Uterus (tissue), 3 donors: ENCODE measurements at regions not wholly inside any gene's neighbourhood (a gene's known extent, or its start where the extent isn't known, plus 50 kb on each side); places are given as distances from the start of the nearest gene placed in this dataset.
"Not testable (repeated sequence)": the region's sequence is repeated elsewhere in the genome, so short reads cannot be mapped to it uniquely, and the experiment has no call there.

Experiments
- DNase-seq, 2 donors: peaks; one replicate each; pipeline ENCODE4 v3.0.0-alpha.2; 2019 to 2020
- H3K27ac ChIP-seq, 2 donors: fragments of 200-600 bp; sonication (generic); 1 replicate in 1 of 2; 2 replicates in 1 of 2; pipeline ENCODE4 v1.5.1; 2016 to 2018
- H3K27me3 ChIP-seq, 2 donors: fragments of 200-600 bp; sonication (generic); one replicate each; pipeline ENCODE4 v1.5.1; 2018 to 2019; ENCODE audit warnings: control low read depth in 1 of 2
- H3K36me3 ChIP-seq, 2 donors: fragments of 200-600 bp; sonication (generic); one replicate each; pipeline ENCODE4 v1.5.1; 2019; ENCODE audit warnings: control low read depth in 1 of 2
- H3K4me1 ChIP-seq, 2 donors: fragments of 200-600 bp; sonication (generic); one replicate each; pipeline ENCODE4 v1.5.1; 2018 to 2019; ENCODE audit warnings: control low read depth in 1 of 2
- H3K4me3 ChIP-seq, 2 donors: fragments of 200-600 bp; sonication (generic); 1 replicate in 1 of 2; 2 replicates in 1 of 2; pipeline ENCODE4 v1.5.1; 2018 to 2019; ENCODE audit warnings: mild to moderate bottlenecking in 1 of 2
- H3K9me3 ChIP-seq, 2 donors: fragments of 200-600 bp; sonication (generic); one replicate each; pipeline ENCODE4 v1.5.1; 2019; ENCODE audit warnings: control low read depth in 1 of 2
- intact Hi-C: fragments of 100-400 bp; cut with DNase I; formaldehyde crosslinking; loops from one replicate; pipeline ENCODE4 v1.15.1; 2023; ENCODE audit warnings: low total_unique reads
- donor health status: DM: yes; HTN: yes; CAD: no.

DNA sequence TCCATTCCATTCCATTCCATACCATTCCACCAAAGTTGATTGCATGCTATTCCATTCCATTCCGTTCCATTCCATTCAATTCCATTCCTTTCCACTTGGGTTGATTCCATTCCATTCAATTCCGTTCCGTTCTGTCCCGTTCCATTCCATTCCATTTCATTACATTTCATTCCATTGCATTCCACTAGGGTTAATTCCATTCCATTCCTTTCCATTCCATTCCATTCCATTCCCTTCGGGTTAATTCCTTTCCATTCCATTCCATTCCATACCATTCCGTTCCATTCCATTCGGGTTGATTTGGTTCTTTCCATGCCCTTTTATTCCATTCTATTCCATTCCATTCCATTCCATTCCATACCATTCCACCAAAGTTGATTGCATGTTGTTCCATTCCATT is 131.9 kb downstream of the CWH43 start:
- H3K4me1 ChIP-seq, DNase-seq, H3K36me3 ChIP-seq, H3K27ac ChIP-seq, H3K9me3 ChIP-seq, H3K27me3 ChIP-seq, H3K4me3 ChIP-seq, intact Hi-C loops: not testable (repeated sequence)

GRCh38 chr4:49118379-49119212 is 132.5 kb downstream of the CWH43 start:
- DNase-seq, intact Hi-C loops, H3K27ac ChIP-seq, H3K4me3 ChIP-seq, H3K27me3 ChIP-seq, H3K36me3 ChIP-seq, H3K9me3 ChIP-seq, H3K4me1 ChIP-seq: not testable (repeated sequence)

DNA sequence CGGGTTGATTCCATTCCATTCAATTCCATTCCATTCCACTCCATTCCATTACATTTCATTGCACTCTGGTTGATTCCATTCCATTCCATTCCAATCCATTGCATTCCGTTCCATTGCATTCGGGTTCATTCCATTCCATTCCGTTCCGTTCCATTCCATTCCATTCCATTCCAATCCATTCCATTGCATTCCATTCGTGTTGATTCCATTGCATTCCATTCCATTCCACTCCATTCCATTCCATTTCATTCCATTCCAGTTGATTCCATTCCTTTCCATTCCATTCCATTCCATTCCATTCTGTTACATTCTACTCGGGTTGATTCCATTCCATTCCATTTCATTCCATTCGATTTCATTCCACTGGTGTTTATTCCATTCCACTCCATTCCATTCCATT is 133.3 kb downstream of the CWH43 start:
- H3K9me3 ChIP-seq, H3K4me1 ChIP-seq, DNase-seq, H3K36me3 ChIP-seq, H3K4me3 ChIP-seq, intact Hi-C loops, H3K27ac ChIP-seq, H3K27me3 ChIP-seq: not testable (repeated sequence)

DNA sequence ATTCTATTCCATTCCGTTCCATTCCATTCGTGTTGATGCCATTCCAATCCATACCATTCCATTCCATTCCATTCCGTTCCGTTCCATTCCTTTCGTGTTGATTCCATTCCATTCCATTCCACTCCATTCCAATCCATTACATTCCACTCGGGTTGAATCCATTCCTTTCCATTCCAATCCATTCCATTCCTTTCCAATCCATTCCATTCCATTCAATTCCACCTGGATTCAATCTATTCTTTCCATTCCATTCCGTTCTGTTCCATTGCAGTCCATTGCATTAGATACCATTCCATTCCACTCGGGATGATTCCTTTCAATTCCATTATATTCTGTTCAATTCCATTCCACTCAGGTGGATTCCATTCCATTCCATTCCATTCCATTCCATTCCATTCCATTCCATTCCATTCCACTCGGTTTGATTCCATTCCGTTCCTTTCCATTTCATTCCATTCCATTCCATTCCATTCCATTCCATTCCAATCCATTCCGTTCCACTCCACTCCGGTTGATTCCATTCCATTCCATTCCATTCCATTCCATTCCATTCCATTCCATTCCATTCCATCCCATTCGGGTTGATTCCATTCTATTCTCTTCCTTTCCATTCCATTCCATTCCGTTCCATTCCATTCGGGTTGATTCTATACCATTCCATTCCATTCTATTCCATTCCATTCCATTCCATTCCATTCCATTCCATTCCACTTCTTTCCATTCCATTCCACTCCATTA is 134.1 kb downstream of the CWH43 start:
- H3K4me1 ChIP-seq, H3K4me3 ChIP-seq, H3K27me3 ChIP-seq, DNase-seq, H3K27ac ChIP-seq, H3K9me3 ChIP-seq, H3K36me3 ChIP-seq, intact Hi-C loops: not testable (repeated sequence)

DNA sequence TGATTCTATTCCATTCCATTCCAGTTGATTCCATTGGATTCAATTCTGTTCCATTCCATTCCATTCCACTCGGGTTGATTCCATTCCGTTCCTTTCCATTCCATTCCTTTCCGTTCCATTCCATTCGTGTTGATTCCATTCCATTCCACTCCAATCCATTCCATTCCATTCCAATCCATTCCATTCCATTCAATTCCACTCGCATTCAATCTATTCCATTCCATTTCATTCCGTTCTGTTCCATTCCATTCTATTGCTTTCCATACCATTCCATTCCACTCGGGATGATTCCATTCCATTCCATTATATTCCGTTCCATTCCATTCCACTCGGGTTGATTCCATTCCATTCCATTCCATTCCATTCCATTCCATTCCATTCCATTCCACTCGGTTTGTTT is 134.7 kb downstream of the CWH43 start:
- intact Hi-C loops, H3K27me3 ChIP-seq, H3K27ac ChIP-seq, DNase-seq, H3K4me3 ChIP-seq, H3K9me3 ChIP-seq, H3K4me1 ChIP-seq, H3K36me3 ChIP-seq: not testable (repeated sequence)

DNA sequence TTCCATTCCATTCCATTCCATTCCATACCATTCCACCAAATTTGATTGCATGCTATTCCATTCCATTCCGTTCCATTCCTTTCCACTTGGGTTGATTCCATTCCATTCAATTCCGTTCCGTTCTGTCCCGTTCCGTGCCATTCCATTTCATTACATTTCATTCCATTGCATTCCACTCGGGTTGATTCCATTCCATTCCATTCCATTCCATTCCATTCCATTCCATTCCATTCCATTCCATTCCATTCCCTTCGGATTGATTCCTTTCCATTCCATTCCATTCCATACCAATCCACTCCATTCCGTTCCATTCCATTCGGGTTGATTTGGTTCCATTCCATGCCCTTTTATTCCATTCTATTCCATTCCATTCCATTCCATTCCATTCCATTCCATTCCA is 140.4 kb downstream of the CWH43 start:
- intact Hi-C loops, H3K36me3 ChIP-seq: not testable (repeated sequence)

DNA sequence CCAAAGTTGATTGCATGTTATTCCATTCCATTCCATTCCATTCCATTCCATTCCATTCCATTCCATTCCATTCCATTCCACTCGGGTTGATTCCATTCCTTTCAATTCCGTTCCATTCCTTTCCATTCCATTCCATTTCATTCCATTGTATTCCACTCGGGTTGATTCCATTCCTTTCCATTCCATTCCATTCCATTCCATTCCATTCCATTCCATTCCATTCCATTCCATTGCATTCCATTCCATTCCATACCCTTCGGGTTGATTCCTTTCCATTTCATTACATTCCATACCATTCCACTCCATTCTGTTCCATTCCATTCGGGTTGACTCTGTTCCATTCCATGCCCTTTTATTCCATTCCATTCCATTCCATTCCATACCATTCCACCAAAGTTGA is 140.8 kb downstream of the CWH43 start:
- H3K4me1 ChIP-seq, intact Hi-C loops, DNase-seq, H3K9me3 ChIP-seq, H3K4me3 ChIP-seq, H3K27ac ChIP-seq, H3K36me3 ChIP-seq, H3K27me3 ChIP-seq: not testable (repeated sequence)

More for the DNA sequence above, 140.4 kb downstream of the CWH43 start:
- H3K4me3 ChIP-seq, H3K27ac ChIP-seq, H3K9me3 ChIP-seq, H3K27me3 ChIP-seq, H3K4me1 ChIP-seq, DNase-seq: not testable (repeated sequence)

GRCh38 chr4:49129385-49129784 is 143.3 kb downstream of the CWH43 start:
- H3K27ac ChIP-seq, H3K4me3 ChIP-seq, H3K9me3 ChIP-seq, H3K27me3 ChIP-seq, DNase-seq, intact Hi-C loops, H3K4me1 ChIP-seq, H3K36me3 ChIP-seq: not testable (repeated sequence)

- H3K9me3 ChIP-seq, H3K27me3 ChIP-seq, intact Hi-C loops, H3K4me1 ChIP-seq, H3K4me3 ChIP-seq, H3K36me3 ChIP-seq, DNase-seq, H3K27ac ChIP-seq: not testable (repeated sequence)
Measured at GRCh38 chr4:49129870-49130269, 143.8 kb downstream of the CWH43 start.

DNA sequence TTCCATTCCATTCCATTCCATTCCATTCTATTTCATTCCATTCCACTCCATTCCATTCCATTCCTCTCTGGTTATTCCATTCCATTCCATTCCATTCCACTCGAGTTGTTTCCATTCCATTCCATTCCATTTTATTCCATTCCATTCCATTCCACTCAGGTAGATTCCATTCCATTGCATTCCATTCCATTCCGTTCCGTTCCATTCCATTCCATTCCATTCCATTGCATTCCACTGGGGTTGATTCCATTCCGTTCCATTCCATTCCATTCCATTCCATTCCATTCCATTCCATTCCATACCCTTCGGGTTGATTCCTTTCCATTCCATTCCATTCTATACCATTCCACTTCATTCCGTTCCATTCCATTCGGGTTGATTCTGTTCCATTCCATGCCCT is 144.6 kb downstream of the CWH43 start:
- H3K27me3 ChIP-seq, H3K9me3 ChIP-seq, H3K36me3 ChIP-seq, intact Hi-C loops, H3K4me1 ChIP-seq, DNase-seq, H3K4me3 ChIP-seq, H3K27ac ChIP-seq: not testable (repeated sequence)

GRCh38 chr4:49137043-49137442 is 151.0 kb downstream of the CWH43 start:
- DNase-seq, H3K36me3 ChIP-seq, intact Hi-C loops: not testable (repeated sequence)

DNA sequence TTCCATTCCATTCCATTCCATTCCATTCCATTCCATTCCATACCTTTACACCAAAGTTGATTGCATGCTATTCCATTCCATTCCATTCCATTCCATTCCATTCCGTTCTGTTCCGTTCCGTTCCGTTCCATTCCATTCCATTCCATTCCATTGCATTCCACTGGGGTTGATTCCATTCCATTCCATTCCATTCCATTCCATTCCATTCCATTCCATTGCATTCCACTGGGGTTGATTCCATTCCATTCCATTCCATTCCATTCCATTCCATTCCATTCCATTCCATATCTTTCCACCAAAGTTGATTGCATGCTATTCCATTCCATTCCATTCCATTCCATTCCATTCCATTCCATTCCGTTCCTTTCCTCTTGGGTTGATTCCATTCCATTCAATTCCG is 151.9 kb downstream of the CWH43 start:
- H3K9me3 ChIP-seq, H3K27ac ChIP-seq, H3K27me3 ChIP-seq, H3K4me3 ChIP-seq, intact Hi-C loops, DNase-seq, H3K36me3 ChIP-seq, H3K4me1 ChIP-seq: not testable (repeated sequence)

More at GRCh38 chr4:49137043-49137442, 151.0 kb downstream of the CWH43 start:
- H3K27me3 ChIP-seq, H3K9me3 ChIP-seq, H3K27ac ChIP-seq, H3K4me1 ChIP-seq, H3K4me3 ChIP-seq: not testable (repeated sequence)

- H3K27ac ChIP-seq, H3K4me1 ChIP-seq, H3K4me3 ChIP-seq, H3K27me3 ChIP-seq, DNase-seq, H3K36me3 ChIP-seq, H3K9me3 ChIP-seq, intact Hi-C loops: not testable (repeated sequence)
Measured at GRCh38 chr4:49138818-49139217, 152.7 kb downstream of the CWH43 start.
